H1 (cell line): ENCODE measurements at regions not wholly inside any gene's neighbourhood (a gene's known extent, or its start where the extent isn't known, plus 50 kb on each side); places are given as distances from the start of the nearest gene placed in this dataset.

ENCODE experiments used
- BRCA1 ChIP-seq: IDR thresholded peaks from 2 replicates; pipeline ENCODE4 v1.6.1; 2012; ENCODE audit warnings: low read depth, low read length, improper control_type of control experiment
- JUND ChIP-seq: IDR thresholded peaks from 2 replicates; pipeline ENCODE4 v1.6.1; 2011; ENCODE audit warnings: mild to moderate bottlenecking, improper control_type of control experiment, low read length
- NRF1 ChIP-seq: IDR thresholded peaks from 2 replicates; pipeline ENCODE4 v1.6.1; 2011; ENCODE audit warnings: mild to moderate bottlenecking, low read depth, low read length, improper control_type of control experiment
- POLR2A ChIP-seq, 2 experiments: IDR thresholded peaks; 1 replicate in 1 of 2; 2 replicates in 1 of 2; pipeline ENCODE4 v1.6.1; 2011; ENCODE audit warnings: low read depth in 2 of 2, low read length in 2 of 2, mild to moderate bottlenecking in 2 of 2; ENCODE audit errors: control extremely low read depth in 1 of 2
- SIN3A ChIP-seq, 2 experiments: IDR thresholded peaks in 1 of 2; conservative IDR thresholded peaks in 1 of 2; 2 replicates each; pipeline ENCODE4 v1.6.1; 2011 to 2012; ENCODE audit warnings: low read length in 2 of 2, improper control_type of control experiment in 1 of 2, low read depth in 1 of 2, mild to moderate bottlenecking in 1 of 2
- SP1 ChIP-seq: IDR thresholded peaks from 2 replicates; pipeline ENCODE4 v1.6.1; 2011; ENCODE audit warnings: low read depth, low read length

DNA sequence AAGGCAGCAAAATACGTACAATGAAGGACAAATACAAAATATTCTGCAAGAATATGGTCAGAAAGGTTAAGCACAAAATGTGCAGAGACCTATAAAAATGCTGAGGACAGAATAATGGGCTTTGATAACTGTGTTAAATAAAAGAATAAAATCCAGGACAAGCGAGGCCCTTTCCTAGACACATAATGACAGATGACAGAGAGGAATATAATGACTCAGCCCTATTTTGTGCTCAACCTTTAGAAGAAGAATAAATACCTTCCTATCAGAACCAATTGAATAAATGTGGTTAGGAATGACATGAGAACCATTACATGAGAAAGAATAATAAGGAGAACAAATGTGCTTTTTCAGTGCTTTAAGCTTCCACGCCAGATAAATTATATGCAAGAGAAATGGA, 178.0 kb downstream of the TEX13C start (continued):
- TF ChIP-seq BRCA1 (no peak), SIN3A (conservative IDR thresholded peaks at IDR 0.05 in 1 of 2, IDR thresholded peaks at IDR 0.05 in 1 of 2; ENCODE audit: low read depth in 1 of 2, low read length in 2 of 2) (no peak), SP1 (no peak), NRF1 (no peak), POLR2A (IDR thresholded peaks at IDR 0.05; ENCODE audit: control extremely low read depth in 1 of 2, low read depth in 2 of 2, low read length in 2 of 2) (no peak), JUND (no peak)
- TF ChIP-seq, all 59 proteins: peak for 0
